ENCODE measurements at regions not wholly inside any gene's neighbourhood (a gene's known extent, or its start where the extent isn't known, plus 50 kb on each side); places are given as distances from the start of the nearest gene placed in this dataset.

DNA sequence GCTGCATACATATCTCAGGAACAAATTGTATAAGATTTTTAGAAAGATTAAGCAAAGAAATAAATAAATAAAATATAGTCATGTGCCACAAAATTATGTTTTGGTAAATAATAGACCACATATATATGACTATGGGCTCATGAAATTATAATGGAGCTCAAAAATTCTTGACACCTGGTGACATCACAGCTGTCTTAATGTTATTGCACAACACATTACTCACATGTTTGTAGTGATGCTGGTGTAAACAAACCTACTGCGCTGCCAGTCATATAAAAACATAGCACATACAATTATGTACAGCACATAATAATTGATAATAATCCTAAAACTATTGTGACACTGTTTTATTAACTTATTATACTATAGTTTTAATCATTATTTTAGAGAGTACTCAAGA, 1159.1 kb downstream of the SI start (continued):
- TF ChIP-seq ZNF571 (tag by site-specific recombination; IDR thresholded peaks at IDR 0.05), result no peak
- no peak for TF ChIP-seq ZNF311 (tag by site-specific recombination; IDR thresholded peaks at IDR 0.05; ENCODE audit: borderline replicate concordance)
- no peak for TF ChIP-seq GLI2 (tag by site-specific recombination; IDR thresholded peaks at IDR 0.05; ENCODE audit: borderline replicate concordance, low read depth)
- no peak for TF ChIP-seq ZSCAN30 (tag by site-specific recombination; IDR thresholded peaks at IDR 0.05)

GRCh38 chr3:163916596-163917560, 1161.4 kb downstream of the SI start:
- Histone ChIP-seq H3K27ac (ENCODE audit: extremely low read depth, low read depth, low read length) (no peak overlapping the region), H3K4me1 (ENCODE audit: control insufficient read depth, insufficient read depth, low read length) (no peaks in the 10 kb centered on the region), H3K4me3 (ENCODE audit: low read depth, low read length) (no peak overlapping the region), H3K9me3 (ENCODE audit: control insufficient read depth, insufficient read depth, low read depth, low read length) (no peaks in the 10 kb centered on the region), H3K36me3 (ENCODE audit: control insufficient read depth in 2 of 2, insufficient read depth in 1 of 2, low read length in 2 of 2) (no peaks in the 10 kb centered on the region)
- TF ChIP-seq ZNF610 (tag by site-specific recombination; IDR thresholded peaks at IDR 0.05; ENCODE audit: borderline replicate concordance), result no peak
- peak; percentile 25 for TF ChIP-seq ZNF654 (tag by site-specific recombination; IDR thresholded peaks at IDR 0.05; ENCODE audit: low read depth)
- CTCF ChIA-PET, result interaction anchor here (0.7 to 1.2 kb wide), 2 partner anchors 32 to 141 kb away, joined by 3 read pairs; no protein-coding TSS in a partner anchor
- POLR2A ChIA-PET, result no interaction called here

- ChIA-PET CTCF (interaction anchor here (0.7 kb wide), 1 partner anchor 138 kb away, joined by 5 read pairs; no protein-coding TSS in a partner anchor), POLR2A (no interaction called here)
- no peak overlapping the region for H3K4me3 ChIP-seq (ENCODE audit: low read depth, low read length)
- no peak overlapping the region for H3K27ac ChIP-seq (ENCODE audit: extremely low read depth, low read depth, low read length)
- no peaks in the 10 kb centered on the region for H3K9me3 ChIP-seq (ENCODE audit: control insufficient read depth, insufficient read depth, low read depth, low read length)
- TF ChIP-seq ZNF529 (tag by site-specific recombination; IDR thresholded peaks at IDR 0.05; ENCODE audit: insufficient replicate concordance) (no peak), KLF9 (tag by site-specific recombination; IDR thresholded peaks at IDR 0.05; ENCODE audit: low read depth) (no peak), KLF1 (tag by site-specific recombination; IDR thresholded peaks at IDR 0.05) (no peak), ZNF140 (tag by site-specific recombination; IDR thresholded peaks at IDR 0.05) (no peak), ZNF768 (tag by site-specific recombination; IDR thresholded peaks at IDR 0.05) (no peak), MEIS1 (CRISPR knock-in tag; IDR thresholded peaks at IDR 0.05; ENCODE audit: borderline replicate concordance) (no peak), ZNF175 (tag by site-specific recombination; IDR thresholded peaks at IDR 0.05) (no peak), ZNF138 (tag by site-specific recombination; IDR thresholded peaks at IDR 0.05; ENCODE audit: borderline replicate concordance) (no peak), PATZ1 (tag by site-specific recombination; IDR thresholded peaks at IDR 0.05) (no peak), ZBTB49 (tag by site-specific recombination; IDR thresholded peaks at IDR 0.05; ENCODE audit: low read depth) (no peak), HOXD13 (CRISPR knock-in tag; IDR thresholded peaks at IDR 0.05; ENCODE audit: borderline replicate concordance) (no peak), OSR2 (tag by site-specific recombination; IDR thresholded peaks at IDR 0.05) (no peak), FEZF1 (tag by site-specific recombination; IDR thresholded peaks at IDR 0.05) (no peak), ZNF530 (tag by site-specific recombination; IDR thresholded peaks at IDR 0.05; ENCODE audit: low read depth) (no peak), ZBTB17 (tag by site-specific recombination; IDR thresholded peaks at IDR 0.05) (no peak), ZNF211 (tag by site-specific recombination; IDR thresholded peaks at IDR 0.05; ENCODE audit: low read depth) (no peak)
- TF ChIP-seq, protein P1, sequence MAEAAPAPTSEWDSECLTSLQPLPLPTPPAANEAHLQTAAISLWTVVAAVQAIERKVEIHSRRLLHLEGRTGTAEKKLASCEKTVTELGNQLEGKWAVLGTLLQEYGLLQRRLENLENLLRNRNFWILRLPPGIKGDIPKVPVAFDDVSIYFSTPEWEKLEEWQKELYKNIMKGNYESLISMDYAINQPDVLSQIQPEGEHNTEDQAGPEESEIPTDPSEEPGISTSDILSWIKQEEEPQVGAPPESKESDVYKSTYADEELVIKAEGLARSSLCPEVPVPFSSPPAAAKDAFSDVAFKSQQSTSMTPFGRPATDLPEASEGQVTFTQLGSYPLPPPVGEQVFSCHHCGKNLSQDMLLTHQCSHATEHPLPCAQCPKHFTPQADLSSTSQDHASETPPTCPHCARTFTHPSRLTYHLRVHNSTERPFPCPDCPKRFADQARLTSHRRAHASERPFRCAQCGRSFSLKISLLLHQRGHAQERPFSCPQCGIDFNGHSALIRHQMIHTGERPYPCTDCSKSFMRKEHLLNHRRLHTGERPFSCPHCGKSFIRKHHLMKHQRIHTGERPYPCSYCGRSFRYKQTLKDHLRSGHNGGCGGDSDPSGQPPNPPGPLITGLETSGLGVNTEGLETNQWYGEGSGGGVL (tag by site-specific recombination; IDR thresholded peaks at IDR 0.05), result no peak
- H3K36me3 ChIP-seq (ENCODE audit: control insufficient read depth in 2 of 2, insufficient read depth in 1 of 2, low read length in 2 of 2), result no peaks in the 10 kb centered on the region
- no peaks in the 10 kb centered on the region for H3K4me1 ChIP-seq (ENCODE audit: control insufficient read depth, insufficient read depth, low read length)
Observed at GRCh38 chr3:163915280-163915679, 1163.0 kb downstream of the SI start.

Data from HEK293 (cell line).